ENCODE measurements at regions not wholly inside any gene's neighbourhood (a gene's known extent, or its start where the extent isn't known, plus 50 kb on each side); places are given as distances from the start of the nearest gene placed in this dataset.

DNA sequence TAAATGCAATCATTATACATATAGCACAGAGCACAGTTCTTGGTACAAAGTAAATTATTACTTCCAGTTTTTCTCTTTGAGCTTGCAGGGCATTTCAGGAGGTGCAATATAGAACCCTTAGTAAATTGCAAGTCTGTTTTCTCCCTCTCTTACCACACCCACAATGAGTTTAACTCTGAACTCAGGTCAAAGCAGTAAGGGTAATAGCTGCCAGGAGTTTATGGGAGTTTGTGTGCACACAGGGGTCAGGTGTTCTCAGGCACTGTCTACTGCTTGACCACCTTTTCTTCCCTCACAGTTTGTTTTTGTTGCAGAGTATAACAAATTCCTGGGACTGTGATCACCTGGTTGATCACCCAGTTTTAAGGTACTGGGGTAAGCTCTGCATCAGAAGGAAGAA, 478.5 kb upstream of the TENM4 start:
- Histone ChIP-seq H3K9me3 (ENCODE audit: control insufficient read depth in 4 of 4, low read length in 3 of 4) (no peaks in the 10 kb centered on the region), H3K4me1 (ENCODE audit: control insufficient read depth in 4 of 4, insufficient read depth in 4 of 4, low read length in 3 of 4) (no peaks in the 10 kb centered on the region), H3K9ac (ENCODE audit: low read depth in 1 of 2, low read length in 2 of 2) (no peak overlapping the region), H3K36me3 (ENCODE audit: control insufficient read depth in 4 of 4, insufficient read depth in 3 of 4, low read depth in 1 of 4, low read length in 3 of 4) (no peaks in the 10 kb centered on the region), H3K4me3 (ENCODE audit: low read depth in 1 of 3, low read length in 3 of 3) (no peak overlapping the region), H3K27me3 (ENCODE audit: control insufficient read depth in 4 of 4, insufficient read depth in 4 of 4, low read length in 3 of 4) (no peaks in the 10 kb centered on the region), H3K27ac (ENCODE audit: low read depth in 1 of 2, low read length in 2 of 2) (no peak overlapping the region)
- TF ChIP-seq NR2F2 (IDR thresholded peaks at IDR 0.05), result no peak
- no peak for TF ChIP-seq TAF1 (conservative IDR thresholded peaks at IDR 0.05)
- TF ChIP-seq GABPA (IDR thresholded peaks at IDR 0.05 in 1 of 2, conservative IDR thresholded peaks at IDR 0.05 in 1 of 2), result no peak
- TF ChIP-seq RAD21 (IDR thresholded peaks at IDR 0.05), result no peak
- TF ChIP-seq, protein P1, sequence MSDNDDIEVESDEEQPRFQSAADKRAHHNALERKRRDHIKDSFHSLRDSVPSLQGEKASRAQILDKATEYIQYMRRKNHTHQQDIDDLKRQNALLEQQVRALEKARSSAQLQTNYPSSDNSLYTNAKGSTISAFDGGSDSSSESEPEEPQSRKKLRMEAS (IDR thresholded peaks at IDR 0.05), result no peak
- TF ChIP-seq RXRA (IDR thresholded peaks at IDR 0.05), result no peak
- no peak for TF ChIP-seq EGR1 (IDR thresholded peaks at IDR 0.05; ENCODE audit: low read depth in 2 of 2)
- no peak for TF ChIP-seq HNF4A (conservative IDR thresholded peaks at IDR 0.05)
- TF ChIP-seq FOXA1 (IDR thresholded peaks at IDR 0.05), result no peak
- TF ChIP-seq, protein P2, sequence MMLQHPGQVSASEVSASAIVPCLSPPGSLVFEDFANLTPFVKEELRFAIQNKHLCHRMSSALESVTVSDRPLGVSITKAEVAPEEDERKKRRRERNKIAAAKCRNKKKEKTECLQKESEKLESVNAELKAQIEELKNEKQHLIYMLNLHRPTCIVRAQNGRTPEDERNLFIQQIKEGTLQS (IDR thresholded peaks at IDR 0.05), result no peak
- TF ChIP-seq YY1 (IDR thresholded peaks at IDR 0.05), result no peak
- TF ChIP-seq HNF4G (IDR thresholded peaks at IDR 0.05), result no peak
- TF ChIP-seq, protein P3, sequence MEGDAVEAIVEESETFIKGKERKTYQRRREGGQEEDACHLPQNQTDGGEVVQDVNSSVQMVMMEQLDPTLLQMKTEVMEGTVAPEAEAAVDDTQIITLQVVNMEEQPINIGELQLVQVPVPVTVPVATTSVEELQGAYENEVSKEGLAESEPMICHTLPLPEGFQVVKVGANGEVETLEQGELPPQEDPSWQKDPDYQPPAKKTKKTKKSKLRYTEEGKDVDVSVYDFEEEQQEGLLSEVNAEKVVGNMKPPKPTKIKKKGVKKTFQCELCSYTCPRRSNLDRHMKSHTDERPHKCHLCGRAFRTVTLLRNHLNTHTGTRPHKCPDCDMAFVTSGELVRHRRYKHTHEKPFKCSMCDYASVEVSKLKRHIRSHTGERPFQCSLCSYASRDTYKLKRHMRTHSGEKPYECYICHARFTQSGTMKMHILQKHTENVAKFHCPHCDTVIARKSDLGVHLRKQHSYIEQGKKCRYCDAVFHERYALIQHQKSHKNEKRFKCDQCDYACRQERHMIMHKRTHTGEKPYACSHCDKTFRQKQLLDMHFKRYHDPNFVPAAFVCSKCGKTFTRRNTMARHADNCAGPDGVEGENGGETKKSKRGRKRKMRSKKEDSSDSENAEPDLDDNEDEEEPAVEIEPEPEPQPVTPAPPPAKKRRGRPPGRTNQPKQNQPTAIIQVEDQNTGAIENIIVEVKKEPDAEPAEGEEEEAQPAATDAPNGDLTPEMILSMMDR (IDR thresholded peaks at IDR 0.05; ENCODE audit: low read depth, low read length, missing input control), result no peak
- TF ChIP-seq, protein P4, sequence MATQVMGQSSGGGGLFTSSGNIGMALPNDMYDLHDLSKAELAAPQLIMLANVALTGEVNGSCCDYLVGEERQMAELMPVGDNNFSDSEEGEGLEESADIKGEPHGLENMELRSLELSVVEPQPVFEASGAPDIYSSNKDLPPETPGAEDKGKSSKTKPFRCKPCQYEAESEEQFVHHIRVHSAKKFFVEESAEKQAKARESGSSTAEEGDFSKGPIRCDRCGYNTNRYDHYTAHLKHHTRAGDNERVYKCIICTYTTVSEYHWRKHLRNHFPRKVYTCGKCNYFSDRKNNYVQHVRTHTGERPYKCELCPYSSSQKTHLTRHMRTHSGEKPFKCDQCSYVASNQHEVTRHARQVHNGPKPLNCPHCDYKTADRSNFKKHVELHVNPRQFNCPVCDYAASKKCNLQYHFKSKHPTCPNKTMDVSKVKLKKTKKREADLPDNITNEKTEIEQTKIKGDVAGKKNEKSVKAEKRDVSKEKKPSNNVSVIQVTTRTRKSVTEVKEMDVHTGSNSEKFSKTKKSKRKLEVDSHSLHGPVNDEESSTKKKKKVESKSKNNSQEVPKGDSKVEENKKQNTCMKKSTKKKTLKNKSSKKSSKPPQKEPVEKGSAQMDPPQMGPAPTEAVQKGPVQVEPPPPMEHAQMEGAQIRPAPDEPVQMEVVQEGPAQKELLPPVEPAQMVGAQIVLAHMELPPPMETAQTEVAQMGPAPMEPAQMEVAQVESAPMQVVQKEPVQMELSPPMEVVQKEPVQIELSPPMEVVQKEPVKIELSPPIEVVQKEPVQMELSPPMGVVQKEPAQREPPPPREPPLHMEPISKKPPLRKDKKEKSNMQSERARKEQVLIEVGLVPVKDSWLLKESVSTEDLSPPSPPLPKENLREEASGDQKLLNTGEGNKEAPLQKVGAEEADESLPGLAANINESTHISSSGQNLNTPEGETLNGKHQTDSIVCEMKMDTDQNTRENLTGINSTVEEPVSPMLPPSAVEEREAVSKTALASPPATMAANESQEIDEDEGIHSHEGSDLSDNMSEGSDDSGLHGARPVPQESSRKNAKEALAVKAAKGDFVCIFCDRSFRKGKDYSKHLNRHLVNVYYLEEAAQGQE (IDR thresholded peaks at IDR 0.05), result no peak
- TF ChIP-seq FOXA2 (IDR thresholded peaks at IDR 0.05), result no peak
- TF ChIP-seq, protein P5, sequence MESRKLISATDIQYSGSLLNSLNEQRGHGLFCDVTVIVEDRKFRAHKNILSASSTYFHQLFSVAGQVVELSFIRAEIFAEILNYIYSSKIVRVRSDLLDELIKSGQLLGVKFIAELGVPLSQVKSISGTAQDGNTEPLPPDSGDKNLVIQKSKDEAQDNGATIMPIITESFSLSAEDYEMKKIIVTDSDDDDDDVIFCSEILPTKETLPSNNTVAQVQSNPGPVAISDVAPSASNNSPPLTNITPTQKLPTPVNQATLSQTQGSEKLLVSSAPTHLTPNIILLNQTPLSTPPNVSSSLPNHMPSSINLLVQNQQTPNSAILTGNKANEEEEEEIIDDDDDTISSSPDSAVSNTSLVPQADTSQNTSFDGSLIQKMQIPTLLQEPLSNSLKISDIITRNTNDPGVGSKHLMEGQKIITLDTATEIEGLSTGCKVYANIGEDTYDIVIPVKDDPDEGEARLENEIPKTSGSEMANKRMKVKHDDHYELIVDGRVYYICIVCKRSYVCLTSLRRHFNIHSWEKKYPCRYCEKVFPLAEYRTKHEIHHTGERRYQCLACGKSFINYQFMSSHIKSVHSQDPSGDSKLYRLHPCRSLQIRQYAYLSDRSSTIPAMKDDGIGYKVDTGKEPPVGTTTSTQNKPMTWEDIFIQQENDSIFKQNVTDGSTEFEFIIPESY (IDR thresholded peaks at IDR 0.05), result no peak
- DNase-seq (ENCODE audit: low spot score), result no peak

DNA sequence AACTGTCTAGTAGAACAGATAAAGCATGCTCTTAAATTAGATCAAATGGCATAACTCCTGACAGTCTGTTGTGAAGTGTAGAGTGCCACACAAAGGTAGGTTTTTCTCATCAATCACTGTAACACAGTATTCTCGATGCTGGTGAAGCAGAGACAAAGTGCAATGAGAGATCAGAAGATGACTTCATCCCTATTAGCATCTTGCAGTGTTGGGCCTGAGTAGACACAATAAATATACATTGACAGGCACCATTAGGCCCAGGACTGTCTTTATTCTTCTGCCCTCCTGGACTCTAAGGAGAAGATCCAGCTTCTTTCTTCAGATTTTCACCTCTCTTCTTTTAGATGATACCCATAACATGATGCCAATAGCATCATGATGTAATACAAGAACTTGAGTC, 478.0 kb upstream of the TENM4 start:
- no peaks in the 10 kb centered on the region for H3K9me3 ChIP-seq (ENCODE audit: control insufficient read depth in 4 of 4, low read length in 3 of 4)
- WGBS, result 64% methylated on average over 1 of the region's 1 CpG
- TF ChIP-seq TAF1 (conservative IDR thresholded peaks at IDR 0.05), result no peak
- no peak for TF ChIP-seq GABPA (IDR thresholded peaks at IDR 0.05 in 1 of 2, conservative IDR thresholded peaks at IDR 0.05 in 1 of 2)
- no peak for TF ChIP-seq HNF4A (conservative IDR thresholded peaks at IDR 0.05)
- TF ChIP-seq JUND (IDR thresholded peaks at IDR 0.05), result no peak
- no peak for TF ChIP-seq NR2F2 (IDR thresholded peaks at IDR 0.05)
- TF ChIP-seq, protein P2 (IDR thresholded peaks at IDR 0.05), result no peak
- TF ChIP-seq RAD21 (IDR thresholded peaks at IDR 0.05), result no peak
- TF ChIP-seq, protein P1 (IDR thresholded peaks at IDR 0.05), result no peak
- no peak for TF ChIP-seq HNF4G (IDR thresholded peaks at IDR 0.05)
- TF ChIP-seq FOXA2 (IDR thresholded peaks at IDR 0.05), result no peak
- TF ChIP-seq EGR1 (IDR thresholded peaks at IDR 0.05; ENCODE audit: low read depth in 2 of 2), result no peak
- no peak for TF ChIP-seq RXRA (IDR thresholded peaks at IDR 0.05)
- TF ChIP-seq, protein P5 (IDR thresholded peaks at IDR 0.05), result no peak

More for the DNA sequence above, 478.0 kb upstream of the TENM4 start:
- Histone ChIP-seq H3K27ac (ENCODE audit: low read depth in 1 of 2, low read length in 2 of 2) (no peak overlapping the region), H3K4me3 (ENCODE audit: low read depth in 1 of 3, low read length in 3 of 3) (no peak overlapping the region), H3K4me1 (ENCODE audit: control insufficient read depth in 4 of 4, insufficient read depth in 4 of 4, low read length in 3 of 4) (no peaks in the 10 kb centered on the region), H3K36me3 (ENCODE audit: control insufficient read depth in 4 of 4, insufficient read depth in 3 of 4, low read depth in 1 of 4, low read length in 3 of 4) (no peaks in the 10 kb centered on the region), H3K27me3 (ENCODE audit: control insufficient read depth in 4 of 4, insufficient read depth in 4 of 4, low read length in 3 of 4) (no peaks in the 10 kb centered on the region), H3K9ac (ENCODE audit: low read depth in 1 of 2, low read length in 2 of 2) (no peak overlapping the region)
- DNase-seq (ENCODE audit: low spot score), result no peak

Measured in liver (tissue), 8 donors.